GM12878 (cell line): ENCODE measurements at regions not wholly inside any gene's neighbourhood (a gene's known extent, or its start where the extent isn't known, plus 50 kb on each side); places are given as distances from the start of the nearest gene placed in this dataset.

ENCODE experiments used
- ATAC-seq: fragments of 200-7000 bp; cut with Tn5 transposase; 3 replicates; pipeline ENCODE4 v1.9.1; 2020; ENCODE audit warnings: mild to moderate bottlenecking, moderate library complexity
- BruUV-seq: library from RNA; stranded (reverse); fragments of 400-500 nt; replicated peaks from 2 replicates; lab custom pipeline; 2021; lab: Mats Ljungman, UMichigan
- CTCF ChIA-PET: fragments of 300-600 bp; sonication (Branson Sonifier 250); formaldehyde crosslinking; extraction: SDS; loops from one replicate; lab custom pipeline; 2021; ENCODE audit warnings: inconsistent platforms; lab: Yijun Ruan, JAX
- POLR2A ChIA-PET: fragments of 350-600 bp; formaldehyde crosslinking; extraction: SDS; loops from one replicate; lab custom pipeline; 2021; ENCODE audit warnings: inconsistent platforms; lab: Charles Lee
- RAD21 ChIA-PET: fragments of 300-600 bp; sonication (Branson Sonifier 250); formaldehyde crosslinking; loops from one replicate; lab custom pipeline; 2023; ENCODE audit warnings: antibody characterized with exemption; ENCODE audit not compliant: unreplicated experiment; lab: Charles Lee
- SMC1A ChIA-PET: fragments of 300-600 bp; sonication (Branson Sonifier 250); formaldehyde crosslinking; loops from one replicate; lab custom pipeline; 2023; ENCODE audit not compliant: unreplicated experiment, uncharacterized antibody; lab: Charles Lee
- DNase-seq: peaks from one replicate; pipeline ENCODE4 v3.0.0-alpha.2; 2011; ENCODE audit warnings: low read depth, low spot score
- FAIRE-seq: peaks from 3 replicates; lab custom pipeline; 2011; peaks lifted over from hg19 to GRCh38; lab: Jason Lieb, UNC
- H2AFZ ChIP-seq: 2 replicates; pipeline ENCODE4 v1.6.0; 2011; ENCODE audit warnings: low read depth, low read length, control low read depth; ENCODE audit not compliant: control insufficient read depth
- H3K27ac ChIP-seq: 2 replicates; pipeline ENCODE4 v1.5.1; 2011; ENCODE audit warnings: control low read depth; ENCODE audit not compliant: control insufficient read depth, insufficient read depth
- H3K27me3 ChIP-seq, 2 experiments: replicated peaks in 1 of 2; 2 replicates each; pipeline versions ENCODE4 v1.6.0 to v1.6.1; 2011; ENCODE audit warnings: low read length in 1 of 2; ENCODE audit not compliant: control insufficient read depth in 2 of 2, insufficient read depth in 2 of 2
- H3K36me3 ChIP-seq, 2 experiments: 2 replicates each; pipeline ENCODE4 v1.5.1; 2011; ENCODE audit warnings: low read length in 1 of 2; ENCODE audit not compliant: control insufficient read depth in 2 of 2, insufficient read depth in 2 of 2
- H3K4me1 ChIP-seq: 2 replicates; pipeline ENCODE4 v1.6.1; 2011; ENCODE audit warnings: mild to moderate bottlenecking, low read length, moderate library complexity, mixed read lengths; ENCODE audit not compliant: control insufficient read depth, insufficient read depth
- H3K4me2 ChIP-seq: 2 replicates; pipeline ENCODE4 v1.6.0; 2011; ENCODE audit warnings: control low read depth; ENCODE audit not compliant: control insufficient read depth, insufficient read depth
- H3K4me3 ChIP-seq: fragments of 200-600 bp; sonication (generic); 2 replicates; pipeline ENCODE4 v1.5.1; 2016
- H3K79me2 ChIP-seq: 2 replicates; pipeline ENCODE4 v1.6.0; 2011; ENCODE audit warnings: low read length; ENCODE audit not compliant: control insufficient read depth, insufficient read depth
- H3K9ac ChIP-seq: 2 replicates; pipeline ENCODE4 v1.8.0; 2011; ENCODE audit warnings: low read length, control low read depth, mixed read lengths; ENCODE audit not compliant: control insufficient read depth, insufficient read depth
- H3K9me3 ChIP-seq: replicated peaks from 3 replicates; pipeline ENCODE4 v1.5.1; 2011; ENCODE audit warnings: mild to moderate bottlenecking, low read length; ENCODE audit not compliant: control insufficient read depth, insufficient read depth
- H4K20me1 ChIP-seq: 2 replicates; pipeline ENCODE4 v1.6.0; 2011; ENCODE audit not compliant: control insufficient read depth, insufficient read depth
- GABPA ChIP-seq: IDR thresholded peaks from 2 replicates; pipeline ENCODE4 v1.6.1; 2014; ENCODE audit warnings: antibody characterized with exemption, low read depth, mild to moderate bottlenecking, inconsistent platforms
- MTA2 ChIP-seq: fragments of 450-650 bp; IDR thresholded peaks from 2 replicates; pipeline ENCODE4 v1.6.1; 2016; ENCODE audit warnings: low read depth, mild to moderate bottlenecking, moderate library complexity
- NKRF ChIP-seq: fragments of 450-650 bp; conservative IDR thresholded peaks from 2 replicates; pipeline ENCODE4 v1.6.1; 2017; ENCODE audit warnings: mild to moderate bottlenecking, moderate library complexity
- ZBTB33 ChIP-seq: fragments of 450-650 bp; IDR thresholded peaks from 2 replicates; pipeline ENCODE4 v1.6.1; 2017; ENCODE audit warnings: mild to moderate bottlenecking
- WGBS: methylation state at CpG from one replicate; pipeline ENCODE4 v1.1.6; 2016; ENCODE audit warnings: low lambda C conversion rate; ENCODE audit not compliant: insufficient replicate concordance, insufficient coverage; ENCODE audit errors: missing lambda C conversion rate; 5-methylcytosine and 5-hydroxymethylcytosine counted together
- in situ Hi-C: fragments of 300-500 bp; cut with MboI; formaldehyde crosslinking; loops from 9 replicates; pipeline ENCODE4 v1.14.3; 2018; ENCODE audit warnings: mixed read lengths
- intact Hi-C: fragments of 100-400 bp; cut with micrococcal nuclease; formaldehyde crosslinking; loops from one replicate; pipeline ENCODE4 v1.14.2; 2022; ENCODE audit not compliant: unreplicated experiment

GRCh38 chr14:98893675-98894074 lies 378.3 kb downstream of the BCL11B start (continued):
- TF ChIP-seq ZBTB33, result no peak
- TF ChIP-seq GABPA, result no peak
- no peak for TF ChIP-seq NKRF
- TF ChIP-seq, all 136 proteins: peak for 0

- ChIA-PET SMC1A (no interaction called here), POLR2A (no interaction called here), CTCF (no interaction called here), RAD21 (no interaction called here)
- Histone ChIP-seq H3K9ac (no peak overlapping the region), H3K36me3 (no peaks in the 10 kb centered on the region), H3K27ac (no peak overlapping the region), H3K27me3 (no peaks in the 10 kb centered on the region), H3K4me1 (no peaks in the 10 kb centered on the region), H2AFZ (no peak overlapping the region), H3K4me3 (no peak overlapping the region), H4K20me1 (no peaks in the 10 kb centered on the region), H3K9me3 (no peaks in the 10 kb centered on the region; the same call in 2 of the 3 replicates), H3K79me2 (no peaks in the 10 kb centered on the region), H3K4me2 (no peak overlapping the region)
- WGBS, result 28% methylated on average over 5 of the region's 5 CpGs
- FAIRE-seq, result no peak
- no peak for TF ChIP-seq MTA2
- no peak for DNase-seq
- ATAC-seq, result no peak
- no TSS peak for BruUV-seq
- intact Hi-C loops, result no loop called here
- in situ Hi-C loops, result no loop called here
These were observed 377.4 kb downstream of the BCL11B start for GRCh38 chr14:98894600-98894999.
